DMS 273 (cell line): ENCODE measurements at regions not wholly inside any gene's neighbourhood (a gene's known extent, or its start where the extent isn't known, plus 50 kb on each side); places are given as distances from the start of the nearest gene placed in this dataset.

Experiments
- DNase-seq: peaks from one replicate; lab custom pipeline; 2025; ENCODE audit not compliant: unreplicated experiment; lab: John Stamatoyannopoulos, UW

- no peak for DNase-seq
Measured at GRCh38 chr9:29198861-29199260, 1625.6 kb upstream of the C9orf72 start.

GRCh38 chr9:29199975-29200374 is 1626.7 kb upstream of the C9orf72 start:
- DNase-seq = no peak

GRCh38 chr9:29200650-29201049 is 1627.4 kb upstream of the C9orf72 start:
- no peak for DNase-seq

- no peak for DNase-seq
Measured at GRCh38 chr9:29203244-29203930, 1630.1 kb upstream of the C9orf72 start.

- no peak for DNase-seq
Measured at GRCh38 chr9:29208670-29209069, 1635.4 kb upstream of the C9orf72 start.

GRCh38 chr9:29209748-29210291 is 1636.5 kb upstream of the C9orf72 start:
- no peak for DNase-seq

- DNase-seq = no peak
Measured at GRCh38 chr9:29211003-29211579, 1637.8 kb upstream of the C9orf72 start.

GRCh38 chr9:29211580-29212396 is 1638.5 kb upstream of the C9orf72 start:
- DNase-seq = peak; percentile 74

- DNase-seq = peak; percentile 29
Measured at GRCh38 chr9:29212397-29213387, 1639.4 kb upstream of the C9orf72 start.

GRCh38 chr9:29213417-29214153 is 1640.3 kb upstream of the C9orf72 start, which contains the start of gene LINGO2:
Gene LINGO2, minus strand, starts transcription at chr9:29213601.
- DNase-seq = peak; percentile 33

- DNase-seq = peak; percentile 28
Measured at GRCh38 chr9:29214154-29214689, 1640.9 kb upstream of the C9orf72 start.

- peak; percentile 3 for DNase-seq
Measured at GRCh38 chr9:29214690-29215253, 1641.5 kb upstream of the C9orf72 start.

- no peak for DNase-seq
Measured at GRCh38 chr9:29217966-29218365, 1644.7 kb upstream of the C9orf72 start.

- no peak for DNase-seq
Measured at GRCh38 chr9:29220596-29221251, 1647.4 kb upstream of the C9orf72 start.

GRCh38 chr9:29228558-29228957 is 1655.3 kb upstream of the C9orf72 start:
- DNase-seq = no peak

GRCh38 chr9:29230931-29231330 is 1657.7 kb upstream of the C9orf72 start:
- DNase-seq = no peak

GRCh38 chr9:29233193-29233592 is 1659.9 kb upstream of the C9orf72 start:
- no peak for DNase-seq

- no peak for DNase-seq
Measured at GRCh38 chr9:29241320-29241719, 1668.0 kb upstream of the C9orf72 start.

- no peak for DNase-seq
Measured at GRCh38 chr9:29245351-29245750, 1672.1 kb upstream of the C9orf72 start.
